HG02759 (cell line): ENCODE measurements at regions not wholly inside any gene's neighbourhood (a gene's known extent, or its start where the extent isn't known, plus 50 kb on each side); places are given as distances from the start of the nearest gene placed in this dataset.

Experiments
- ATAC-seq: cut with Tn5 transposase; IDR thresholded peaks from one replicate; pipeline ENCODE4 v1.9.1; 2021; ENCODE audit warnings: mild to moderate bottlenecking, moderate library complexity; ENCODE audit not compliant: unreplicated experiment

DNA sequence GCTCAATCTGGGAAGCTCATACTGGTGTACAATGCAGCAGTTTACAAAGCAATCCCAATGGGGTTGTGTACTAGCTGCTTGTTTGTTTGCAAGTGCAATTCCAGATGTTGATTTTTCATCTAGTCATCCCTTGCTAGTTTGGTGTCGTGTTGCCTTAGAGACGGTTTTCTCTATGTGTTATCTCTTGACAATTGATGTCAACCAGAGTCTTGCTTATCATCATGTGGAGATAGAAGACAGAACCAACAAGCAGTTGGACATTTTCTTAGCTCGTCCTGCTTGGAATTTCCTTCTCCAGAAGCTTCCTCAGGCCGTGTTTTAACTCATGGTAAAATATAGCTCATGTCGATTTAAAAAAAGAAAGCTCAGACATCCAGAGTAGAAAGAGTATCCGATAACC, 262.0 kb upstream of the KCNH8 start:
- ATAC-seq, result no peak

DNA sequence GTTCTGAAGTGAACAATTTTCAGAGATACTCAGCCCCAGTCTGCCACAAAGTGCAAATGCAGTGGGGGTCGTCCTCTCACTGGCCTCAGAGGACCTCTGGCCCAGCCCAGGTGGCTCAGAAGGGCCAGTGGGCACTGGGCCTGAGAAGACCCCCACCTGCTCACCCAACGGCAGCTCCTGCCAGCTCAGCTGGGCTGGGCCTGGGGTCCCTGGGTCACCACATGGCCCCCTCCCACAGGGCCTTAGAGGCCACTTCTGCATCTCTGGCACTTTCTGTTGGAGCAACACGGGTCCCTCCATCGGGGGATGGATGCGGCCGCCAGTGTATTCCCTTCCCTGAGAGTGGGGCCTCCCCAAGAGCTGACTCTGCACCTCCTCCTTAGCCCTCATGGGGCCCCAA, 262.7 kb upstream of the KCNH8 start:
- ATAC-seq, result no peak

DNA sequence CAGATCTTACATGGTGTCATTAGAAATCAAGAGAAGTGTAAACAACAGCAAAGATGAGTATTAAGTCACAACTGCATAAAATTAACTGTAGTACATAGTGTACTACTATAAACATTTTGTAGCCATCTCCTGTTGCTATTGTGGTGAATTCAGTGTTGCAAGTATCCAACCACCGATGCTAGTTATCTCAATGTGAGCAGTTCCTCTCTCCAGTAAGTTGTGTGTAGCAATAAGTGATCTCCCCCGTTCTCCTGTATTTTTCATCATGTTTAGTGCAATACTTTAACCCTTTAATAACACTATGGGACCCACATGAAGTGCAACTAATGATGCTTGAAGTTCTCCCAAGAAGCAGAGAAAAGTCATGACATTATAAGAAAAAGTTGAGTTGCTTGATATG, 264.7 kb upstream of the KCNH8 start:
- ATAC-seq, result no peak

DNA sequence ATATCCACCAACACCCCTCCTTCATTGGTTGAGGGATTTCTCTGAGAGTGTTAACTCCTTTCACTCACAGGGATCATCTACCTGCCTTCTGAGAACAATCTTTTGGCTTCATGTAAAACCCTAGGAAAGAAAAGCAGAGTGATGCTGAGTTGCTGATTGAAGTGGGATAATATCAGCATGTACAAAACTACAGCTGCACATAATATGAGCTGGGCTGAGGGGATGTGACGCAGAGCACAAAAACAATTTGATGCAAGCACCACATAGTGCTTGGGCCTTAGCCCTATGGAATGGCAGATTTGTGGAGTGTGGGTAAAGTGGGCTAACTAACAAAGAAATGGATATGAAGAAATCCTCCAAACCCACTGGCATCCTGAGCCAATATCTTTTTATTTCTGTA, 267.6 kb upstream of the KCNH8 start:
- ATAC-seq, result no peak

DNA sequence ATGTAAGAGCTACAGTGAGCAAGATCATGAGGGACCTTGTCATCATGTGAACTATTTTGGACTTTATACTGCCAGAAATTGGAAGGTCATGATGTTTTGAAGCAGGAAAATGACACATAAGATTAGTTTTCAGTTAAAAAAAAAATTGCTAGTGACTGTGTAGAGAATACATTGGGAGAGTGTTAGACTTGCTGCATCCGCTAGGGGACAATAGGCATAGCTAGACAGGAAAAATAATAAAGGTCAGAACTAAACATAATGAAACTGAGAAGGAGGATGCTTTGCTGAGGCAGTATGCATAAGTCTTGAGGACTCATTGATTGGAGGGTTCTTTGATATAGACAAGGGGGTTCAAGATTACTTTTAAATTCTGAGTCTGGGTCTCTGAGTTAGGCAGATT, 275.8 kb upstream of the KCNH8 start:
- ATAC-seq, result no peak

DNA sequence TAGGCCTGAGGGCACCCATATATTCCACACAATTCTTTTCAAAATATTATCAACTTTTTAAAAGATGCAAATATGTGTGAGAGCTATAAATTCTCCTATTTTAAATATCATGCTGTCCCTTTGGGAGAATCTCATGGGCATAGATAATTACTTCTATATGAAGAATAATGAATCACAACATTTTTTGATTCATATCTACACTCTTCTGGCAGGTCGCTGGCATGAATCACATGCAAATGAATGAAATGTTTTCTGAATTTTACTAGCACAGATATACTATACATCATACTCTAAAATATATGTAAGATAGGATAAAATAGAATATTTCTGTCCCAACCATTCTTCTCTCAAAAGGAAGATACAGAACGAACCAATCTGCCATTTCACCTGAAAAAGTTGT, 277.7 kb upstream of the KCNH8 start:
- no peak for ATAC-seq

DNA sequence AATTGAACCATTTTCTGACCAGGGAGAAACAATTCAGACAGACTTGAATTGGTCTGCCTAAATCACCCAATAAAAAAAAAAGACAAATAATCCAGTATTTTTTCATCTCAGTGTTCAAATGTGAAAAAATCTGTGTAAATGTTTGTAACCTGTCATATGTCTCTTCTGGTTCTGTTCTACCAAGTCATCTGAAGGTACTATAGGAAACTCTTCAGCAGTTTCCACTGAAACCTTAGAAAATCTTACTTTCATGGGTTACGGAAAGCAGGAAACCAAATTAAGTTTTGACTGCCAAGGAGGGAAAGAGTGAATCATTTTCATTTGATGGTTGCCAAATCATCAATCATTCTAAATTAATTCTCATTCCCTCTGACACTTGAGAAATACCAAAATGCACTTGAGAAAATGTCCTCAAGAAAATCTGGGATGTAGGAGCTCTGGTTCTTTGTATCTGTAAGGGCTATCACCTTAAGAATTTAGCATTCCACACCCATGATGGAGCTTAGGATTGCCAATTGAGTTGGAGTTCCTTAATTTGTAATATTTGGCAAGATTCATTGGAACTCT, 278.2 kb upstream of the KCNH8 start:
- no peak for ATAC-seq

DNA sequence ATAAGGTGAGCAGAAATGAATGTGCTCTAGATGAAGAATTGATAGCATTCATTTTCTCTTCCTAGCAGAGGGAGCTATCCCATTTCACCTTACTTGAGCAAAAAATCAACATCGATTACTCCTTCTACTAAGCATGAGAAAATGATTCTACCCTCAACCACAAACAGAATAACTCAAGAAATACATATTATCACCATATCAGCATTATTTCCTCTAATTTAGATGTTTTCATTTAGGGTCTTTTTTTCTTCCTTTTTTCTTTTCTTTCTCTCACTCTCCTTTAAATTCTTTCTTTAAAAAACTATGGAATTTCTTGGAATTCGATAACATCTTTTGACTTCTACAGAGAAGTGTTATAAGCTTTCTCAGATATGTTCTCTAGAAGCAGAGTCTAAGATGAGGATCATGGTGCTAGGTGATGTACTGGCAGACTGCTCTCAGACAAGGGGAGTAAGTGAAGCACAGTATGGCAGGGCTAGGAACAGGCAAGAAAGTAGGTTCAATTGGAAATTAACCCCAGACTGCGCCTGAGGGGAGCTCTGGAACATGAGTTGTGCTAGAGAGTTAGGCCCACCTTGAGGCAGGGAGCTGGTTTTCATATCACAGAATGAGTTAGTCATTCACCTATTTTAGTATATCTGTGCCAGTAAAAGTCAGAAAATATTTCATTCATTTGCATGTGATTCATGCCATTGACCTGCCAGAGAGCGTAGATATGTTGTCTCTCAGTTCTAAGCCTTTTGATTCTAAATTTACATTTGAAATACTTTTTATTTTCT, 279.2 kb upstream of the KCNH8 start:
- ATAC-seq, result no peak

DNA sequence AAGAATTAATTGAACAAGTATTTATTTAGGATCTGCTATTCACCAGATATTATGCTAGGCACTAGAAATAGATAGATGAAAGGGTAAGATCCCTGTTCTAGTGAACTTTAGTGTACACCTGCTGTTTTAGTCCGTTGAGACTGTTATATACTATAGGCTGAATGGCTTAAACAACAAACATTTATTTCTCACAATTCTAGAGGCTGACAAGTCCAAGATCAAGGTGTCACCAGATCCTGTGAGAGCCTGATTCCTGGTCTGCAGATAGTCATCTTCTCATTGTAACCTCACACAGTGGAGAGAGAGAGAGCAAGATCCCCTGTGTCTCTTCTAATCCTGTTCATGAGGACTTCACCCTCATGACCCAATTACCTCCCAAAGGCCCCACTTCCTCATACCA, 281.4 kb upstream of the KCNH8 start:
- no peak for ATAC-seq

DNA sequence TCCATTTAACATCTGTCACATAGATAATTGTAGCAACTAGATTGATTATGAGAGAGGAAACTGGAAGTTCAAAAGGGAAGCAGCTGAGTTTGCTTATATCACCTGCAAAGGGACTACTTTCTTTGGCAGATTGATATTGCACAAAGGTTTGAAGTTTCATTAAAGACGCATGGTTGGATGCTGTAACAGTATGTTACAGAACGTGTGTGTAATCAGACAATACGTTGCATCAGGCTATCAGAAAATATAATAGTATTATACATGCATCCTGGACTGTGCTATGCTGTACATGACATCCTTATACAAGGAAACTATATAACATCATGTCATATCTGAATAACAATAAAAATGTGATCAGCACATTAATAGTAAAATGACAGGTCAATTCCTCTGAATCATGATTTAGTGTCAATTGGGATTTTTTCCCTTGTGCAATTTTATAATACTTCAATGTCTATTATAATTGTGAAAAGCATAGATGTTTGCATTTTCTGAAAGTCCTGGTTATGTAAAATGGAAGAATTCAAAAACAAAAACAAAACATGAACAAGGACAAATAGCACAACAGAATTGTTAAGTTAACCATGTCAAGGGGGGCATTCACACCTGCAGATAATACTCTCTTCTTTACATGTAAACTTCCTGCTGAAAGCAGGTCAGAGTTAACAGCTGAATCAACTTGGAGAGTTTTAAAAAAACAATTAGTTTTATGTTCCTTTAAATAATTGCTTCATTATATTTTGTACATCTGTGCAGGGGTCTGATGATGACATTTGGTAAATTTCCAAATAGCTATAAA, 283.2 kb upstream of the KCNH8 start:
- no peak for ATAC-seq

DNA sequence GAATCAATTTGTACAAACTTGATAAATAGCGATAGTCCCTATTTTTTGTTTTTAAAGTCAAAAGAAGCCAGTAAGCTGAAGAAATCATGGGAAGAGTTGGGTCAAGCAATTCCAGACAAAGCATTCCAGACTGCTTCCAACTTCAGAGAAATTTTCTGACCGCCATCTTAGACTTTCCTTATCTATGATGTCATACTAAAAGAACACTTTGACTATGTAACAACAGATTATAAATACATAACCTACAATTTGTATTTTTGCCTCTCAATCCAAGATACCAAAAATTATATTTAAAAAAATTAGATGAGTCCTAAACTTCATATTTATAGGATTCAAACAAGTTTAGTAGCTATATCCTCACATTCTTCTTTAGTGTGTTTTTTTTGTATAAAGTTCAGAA, 286.2 kb upstream of the KCNH8 start:
- no peak for ATAC-seq

DNA sequence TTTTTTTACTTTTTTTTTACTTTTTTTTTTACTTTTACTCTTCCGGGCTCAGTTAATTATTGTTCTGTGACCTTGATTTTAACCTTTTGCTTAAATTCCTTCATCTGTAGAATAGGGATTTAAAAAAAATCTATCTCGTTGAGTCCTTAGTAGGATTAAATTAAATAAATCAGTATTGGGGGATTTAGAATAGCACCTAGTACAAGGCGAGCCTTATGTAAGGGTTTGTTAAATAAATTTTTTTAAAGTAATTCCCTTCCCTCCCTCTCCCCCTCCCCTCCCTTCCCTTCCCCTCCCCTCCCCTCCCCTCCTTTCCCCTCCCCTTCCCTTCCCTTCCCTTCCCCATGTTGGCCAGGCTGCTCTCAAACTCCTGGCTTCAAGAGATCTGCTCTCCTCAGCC, 287.2 kb upstream of the KCNH8 start:
- no peak for ATAC-seq

DNA sequence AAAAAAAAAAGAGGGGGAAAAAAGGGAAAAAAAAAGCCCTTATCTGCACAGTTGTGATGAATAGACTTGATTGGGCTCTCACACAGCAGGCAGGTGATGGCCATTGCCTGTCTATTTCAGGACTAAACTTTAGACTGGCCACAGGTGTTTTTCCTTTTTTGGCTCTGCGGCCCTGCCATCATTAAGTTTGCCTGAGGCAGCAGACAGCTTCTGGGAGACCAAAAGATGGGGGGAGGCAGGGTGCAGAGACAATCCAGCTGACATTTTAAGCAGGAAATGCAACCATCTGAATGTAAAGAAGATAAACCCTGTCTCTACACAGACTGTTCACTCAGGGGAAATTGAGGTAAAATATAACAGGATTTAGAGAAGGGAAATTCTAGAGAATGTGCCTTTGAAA, 295.0 kb upstream of the KCNH8 start:
- ATAC-seq, result no peak

DNA sequence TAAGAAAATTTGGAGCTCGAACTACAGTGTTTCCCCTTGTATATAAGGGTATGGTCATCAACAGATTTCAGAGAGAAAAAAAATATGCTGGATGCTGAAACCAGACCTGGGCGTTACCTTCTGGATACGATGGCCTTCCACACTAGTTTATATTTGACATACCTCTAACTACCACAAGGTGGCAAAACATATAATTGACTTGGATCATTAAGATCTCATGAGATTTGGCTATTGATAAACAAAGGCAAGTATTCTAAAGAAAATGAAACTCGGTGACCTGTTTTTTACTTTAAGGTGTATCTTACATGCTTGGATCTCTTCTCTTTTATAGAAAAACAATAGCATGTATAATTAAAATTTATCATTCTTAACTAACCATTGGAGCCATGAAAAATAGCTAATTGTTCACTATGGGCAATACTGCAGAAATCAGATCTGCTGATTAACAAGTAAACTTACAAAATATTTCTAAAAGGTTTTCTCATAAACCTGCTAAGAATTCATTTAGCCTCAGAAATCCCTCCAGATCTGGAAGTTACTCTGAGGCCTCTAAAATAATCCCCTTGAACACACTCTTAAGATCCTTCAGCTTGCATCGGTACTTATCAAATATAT, 300.6 kb upstream of the KCNH8 start:
- ATAC-seq, result no peak

DNA sequence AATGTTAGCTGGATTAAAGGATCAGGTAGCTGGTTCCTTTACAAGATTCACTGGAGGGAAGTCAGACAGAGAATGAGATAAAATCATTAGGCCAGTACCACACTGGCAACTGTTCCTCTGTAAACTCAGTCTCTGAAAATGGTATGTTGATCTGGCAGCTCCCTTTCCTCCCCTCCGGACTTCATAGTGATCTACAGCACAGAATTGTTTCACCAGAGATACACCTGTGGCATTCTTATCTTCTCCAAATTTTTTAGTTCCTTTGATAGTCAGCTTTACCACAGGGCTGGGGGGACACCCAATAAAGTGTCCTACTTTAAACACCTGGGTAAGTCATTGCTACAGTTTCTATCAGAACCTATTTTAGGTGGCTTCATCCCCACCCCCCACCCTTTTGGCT, 304.3 kb upstream of the KCNH8 start:
- no peak for ATAC-seq

DNA sequence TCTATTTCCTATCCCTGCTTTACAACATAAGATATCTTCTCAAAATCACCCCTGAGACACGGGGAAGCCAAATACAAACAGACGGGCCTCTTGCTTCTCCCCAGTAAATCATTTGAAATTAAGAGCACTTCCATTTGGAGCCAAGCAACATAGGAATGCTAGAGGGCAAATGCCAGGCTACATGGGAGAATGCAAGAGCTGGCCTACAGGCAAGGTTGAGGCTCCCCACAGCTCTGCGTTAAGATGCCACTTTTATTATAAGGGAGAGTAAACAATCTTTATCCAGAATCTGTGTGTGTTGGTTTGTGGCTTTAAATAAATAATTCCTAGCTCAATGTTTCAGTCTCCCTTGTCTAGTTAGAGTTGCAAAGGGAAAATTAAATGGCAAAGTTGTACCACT, 305.1 kb upstream of the KCNH8 start:
- ATAC-seq, result no peak

DNA sequence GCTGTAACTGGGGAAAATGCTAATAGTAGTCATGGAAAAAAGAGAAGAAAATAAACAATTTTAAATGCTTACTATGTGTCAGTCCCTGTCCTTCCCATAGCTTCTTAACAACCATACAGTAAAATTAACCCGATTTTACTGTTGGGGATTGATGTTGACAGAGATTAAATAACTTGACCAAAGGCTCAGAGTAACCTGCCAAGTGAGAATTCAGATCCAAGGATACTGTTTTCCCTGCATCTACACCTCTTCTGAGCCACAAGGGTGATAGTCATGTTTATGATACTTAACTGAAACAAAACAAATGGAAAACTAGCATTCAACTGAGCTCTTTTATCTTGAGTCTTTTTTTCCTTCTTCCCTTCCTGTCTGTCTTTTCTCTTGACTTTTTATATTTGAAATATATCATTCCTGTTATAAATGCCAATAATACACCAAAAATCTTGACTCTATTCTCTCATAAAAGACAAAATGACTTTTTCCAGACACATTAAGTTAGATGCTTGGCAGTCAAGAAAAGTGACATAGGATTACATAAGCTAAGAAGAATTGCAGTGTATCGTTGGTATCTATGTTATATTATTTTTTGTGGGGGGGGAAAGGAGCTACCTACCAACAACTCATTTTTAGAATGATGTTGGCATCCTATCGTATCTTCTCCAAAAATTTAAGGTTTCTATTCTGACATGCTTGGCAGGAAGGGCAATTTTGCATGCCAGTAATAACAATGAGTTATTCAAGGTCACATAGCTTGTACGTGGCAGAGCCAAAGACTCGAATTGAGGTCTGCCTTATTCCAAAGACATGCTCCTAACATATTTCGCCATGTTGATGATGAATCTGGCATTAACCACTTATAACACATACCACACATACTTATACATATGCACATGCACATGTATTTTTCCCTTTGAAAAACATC, 306.6 kb upstream of the KCNH8 start:
- no peak for ATAC-seq

DNA sequence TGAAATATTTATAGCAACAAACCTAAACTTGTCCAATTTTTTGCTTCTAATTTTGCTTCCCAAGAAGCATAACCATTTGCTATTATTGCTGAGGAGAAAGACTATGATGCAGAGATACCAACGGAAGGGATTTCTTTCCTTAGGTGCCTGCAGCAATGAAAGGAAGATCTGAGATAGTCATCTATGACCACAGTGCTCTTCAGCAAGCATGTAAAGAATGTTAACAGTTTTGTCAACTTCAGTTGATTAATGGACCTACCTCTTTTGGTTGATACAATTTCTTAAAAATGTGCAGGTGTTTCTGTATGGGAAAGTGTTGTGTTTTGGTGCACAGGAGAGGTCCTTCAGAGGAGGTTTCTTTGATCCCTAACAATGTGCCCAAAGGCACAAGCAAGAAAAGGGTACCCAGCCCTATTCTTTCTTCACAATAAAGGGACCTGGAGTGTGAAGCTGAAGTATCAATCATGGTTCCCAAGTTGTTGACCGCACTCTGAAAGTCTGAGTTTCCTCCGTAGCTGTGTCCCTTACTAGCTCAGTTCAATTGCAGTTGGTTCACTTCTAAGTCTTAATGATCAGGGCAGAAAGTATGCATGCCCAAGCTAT, 307.7 kb upstream of the KCNH8 start:
- ATAC-seq, result no peak

DNA sequence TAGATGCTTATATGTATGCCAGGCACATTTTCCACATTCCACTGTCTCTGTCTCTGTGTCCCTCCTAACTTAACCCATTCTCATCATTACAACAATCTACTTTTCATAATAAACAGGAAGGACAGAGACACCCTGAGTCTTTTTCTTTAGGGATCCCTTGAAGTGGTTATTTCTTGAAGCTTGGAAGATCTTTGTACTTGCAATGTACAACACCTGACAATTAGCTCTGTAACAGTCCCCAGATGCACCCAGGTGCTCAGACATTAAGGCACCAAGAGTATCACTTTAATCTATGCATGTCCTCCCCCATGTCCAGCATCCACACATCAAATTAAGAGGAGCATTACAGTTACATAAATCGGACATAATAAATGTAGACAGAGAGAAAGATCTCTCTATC, 309.6 kb upstream of the KCNH8 start:
- ATAC-seq, result no peak

DNA sequence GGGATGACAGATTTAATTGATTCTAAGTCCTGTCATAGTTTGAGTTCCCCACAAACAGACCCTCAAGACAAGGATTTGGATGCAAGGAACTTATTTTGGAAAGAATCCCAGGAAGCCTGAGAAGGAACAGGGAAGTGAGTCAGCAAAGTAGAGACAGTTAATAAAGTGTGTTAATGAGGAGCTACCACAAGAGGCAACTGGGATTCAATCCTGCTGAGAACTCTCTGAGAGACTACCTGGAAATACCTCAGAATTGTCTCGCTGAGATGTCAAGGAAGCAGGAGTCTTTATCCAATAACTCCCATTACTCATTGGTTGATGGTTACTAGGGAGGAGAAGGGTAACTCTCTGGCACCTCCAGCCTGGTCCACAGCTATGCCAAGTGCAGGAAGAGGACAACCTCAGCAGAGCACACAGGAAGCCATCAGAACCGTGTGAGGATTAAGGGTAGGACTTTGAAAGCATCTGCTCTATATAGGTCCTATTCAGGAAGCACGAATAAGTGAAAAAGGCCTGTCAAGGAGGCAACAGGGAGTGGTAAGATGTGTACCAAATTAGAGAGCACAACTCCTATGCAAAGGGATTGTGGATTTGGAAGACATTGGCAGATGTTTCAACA, 311.1 kb upstream of the KCNH8 start:
- no peak for ATAC-seq
